DMS53 treated with DMSO at 0.1 percent for 48 hours (cell line): ENCODE measurements at regions not wholly inside any gene's neighbourhood (a gene's known extent, or its start where the extent isn't known, plus 50 kb on each side); places are given as distances from the start of the nearest gene placed in this dataset.

Source experiments
- DNase-seq: peaks from one replicate; lab custom pipeline; 2025; ENCODE audit not compliant: unreplicated experiment; lab: John Stamatoyannopoulos, UW

GRCh38 chr2:21676041-21676440 lies 552.3 kb downstream of the TDRD15 start:
- no peak for DNase-seq

GRCh38 chr2:21676676-21677075 lies 552.9 kb downstream of the TDRD15 start:
- DNase-seq, result no peak

DNA sequence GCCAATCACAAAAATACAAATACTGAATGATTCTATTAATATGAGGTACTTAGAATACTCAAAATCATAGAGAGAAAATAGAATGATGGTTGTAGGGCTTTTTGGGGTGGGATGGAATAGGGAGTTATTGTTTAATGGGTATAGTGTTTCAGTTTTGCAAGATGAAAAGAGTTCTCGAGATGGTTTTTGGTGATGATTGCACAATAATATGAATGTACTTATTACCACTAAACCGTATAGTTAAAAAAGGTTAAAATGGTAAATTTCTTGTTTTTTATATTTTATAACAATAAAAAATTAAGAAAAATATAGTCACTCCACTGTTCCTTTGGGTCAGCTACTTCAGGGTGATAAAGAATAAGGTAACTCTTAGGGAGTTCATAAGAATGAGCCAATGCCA lies 560.1 kb downstream of the TDRD15 start:
- no peak for DNase-seq

- DNase-seq, result no peak
These were observed 563.8 kb downstream of the TDRD15 start for GRCh38 chr2:21687589-21687988.

GRCh38 chr2:21690005-21690404 lies 566.2 kb downstream of the TDRD15 start:
- no peak for DNase-seq

- DNase-seq, result no peak
These were observed 569.3 kb downstream of the TDRD15 start for GRCh38 chr2:21693081-21693480.

GRCh38 chr2:21694079-21694878 lies 570.5 kb downstream of the TDRD15 start:
- DNase-seq, result no peak

- DNase-seq, result no peak
These were observed 573.1 kb downstream of the TDRD15 start for GRCh38 chr2:21696900-21697299.

DNA sequence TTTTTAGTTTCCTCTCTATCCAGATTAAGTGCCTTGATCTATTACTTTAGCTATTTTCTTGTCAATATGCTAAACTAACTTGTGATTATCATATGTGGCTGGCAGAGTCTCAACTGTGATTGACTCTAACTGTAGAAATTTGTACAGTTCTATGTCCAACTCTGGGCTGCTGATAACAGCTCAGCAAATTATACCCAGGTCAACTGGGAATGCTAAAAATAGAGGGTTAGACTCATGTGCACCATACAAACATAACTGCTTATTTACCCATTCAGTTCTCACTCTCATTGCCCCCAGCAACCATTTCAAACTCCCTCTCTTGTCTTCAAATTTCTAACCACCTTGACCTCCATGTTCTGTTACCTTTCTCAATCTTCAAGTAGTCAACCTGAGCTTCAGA lies 576.9 kb downstream of the TDRD15 start:
- no peak for DNase-seq

DNA sequence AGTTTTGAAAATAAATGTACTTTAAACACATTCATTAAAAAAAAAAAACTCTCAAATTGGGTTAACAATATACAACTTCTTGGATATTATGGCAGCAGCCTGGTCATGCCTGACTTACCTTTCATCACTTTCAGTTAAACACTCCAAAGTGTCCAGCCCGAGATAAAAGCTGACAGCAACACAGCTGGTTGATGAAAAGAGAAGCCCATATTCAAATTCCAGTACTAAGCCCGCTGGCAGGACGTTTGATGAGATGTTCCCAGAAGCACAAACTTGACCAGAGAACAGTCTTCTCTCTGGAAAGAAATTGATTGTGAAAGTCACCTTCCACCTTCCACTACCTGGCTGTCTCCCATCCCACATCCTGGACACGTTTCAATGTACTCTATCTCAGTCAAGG lies 586.3 kb downstream of the TDRD15 start:
- DNase-seq, result no peak

DNA sequence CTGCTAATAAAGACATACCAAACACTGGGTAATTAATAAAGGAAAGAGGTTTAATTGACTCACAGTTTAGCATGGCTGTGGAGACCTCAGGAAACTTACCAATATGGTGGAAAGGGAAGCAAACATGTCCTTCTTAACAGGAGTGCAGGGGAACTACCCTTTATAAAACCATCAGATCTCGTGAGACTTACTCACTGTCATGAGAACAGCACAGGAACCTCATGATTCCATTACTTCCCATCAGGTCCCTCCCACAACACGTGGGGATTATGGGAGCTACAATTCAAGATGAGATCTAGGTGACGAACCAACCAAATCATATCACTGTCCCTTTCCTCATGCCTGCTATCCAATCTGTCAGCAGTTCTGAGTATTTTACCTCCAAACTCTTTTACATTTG lies 586.7 kb downstream of the TDRD15 start:
- no peak for DNase-seq

DNA sequence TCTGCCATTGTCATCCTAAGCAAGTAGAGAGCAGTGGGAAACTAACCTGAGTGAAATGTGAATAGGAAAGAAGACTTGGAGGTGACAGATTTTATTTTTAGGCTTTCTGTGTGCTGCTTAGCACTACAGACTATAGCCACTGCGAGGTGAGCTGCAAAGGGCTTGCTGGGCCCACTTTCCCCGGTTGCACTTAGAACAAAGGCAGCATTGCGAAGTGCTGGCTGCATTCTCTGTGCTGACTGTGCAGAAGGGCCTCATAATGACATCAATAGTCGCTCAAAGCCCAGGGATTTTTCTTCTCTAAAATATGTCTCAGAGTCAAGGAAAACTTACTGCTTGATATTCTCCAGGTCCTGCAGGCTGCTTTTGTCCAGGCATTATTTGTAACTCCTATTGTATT lies 592.1 kb downstream of the TDRD15 start:
- no peak for DNase-seq

- no peak for DNase-seq
These were observed 603.3 kb downstream of the TDRD15 start for GRCh38 chr2:21727101-21727500.

GRCh38 chr2:21728133-21728532 lies 604.4 kb downstream of the TDRD15 start:
- DNase-seq, result no peak

DNA sequence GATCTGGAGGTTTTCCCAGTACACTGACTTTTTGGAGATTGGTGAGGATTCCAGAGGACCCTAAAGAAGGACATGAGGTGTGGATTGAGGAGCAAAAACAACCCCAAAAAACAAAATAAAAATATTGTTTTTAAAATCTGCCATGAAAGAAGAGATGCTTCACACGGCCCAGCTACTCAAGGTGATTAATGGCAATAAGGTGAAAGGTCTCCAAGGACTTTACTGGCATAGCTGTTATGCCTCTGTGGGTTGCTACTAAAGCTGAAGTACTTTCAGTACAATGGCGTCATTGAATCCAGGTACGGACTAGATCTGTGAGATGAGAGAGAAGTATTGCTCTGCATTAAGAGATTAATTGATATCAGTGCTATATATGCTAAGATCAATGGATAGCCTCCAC lies 606.4 kb downstream of the TDRD15 start:
- no peak for DNase-seq

DNA sequence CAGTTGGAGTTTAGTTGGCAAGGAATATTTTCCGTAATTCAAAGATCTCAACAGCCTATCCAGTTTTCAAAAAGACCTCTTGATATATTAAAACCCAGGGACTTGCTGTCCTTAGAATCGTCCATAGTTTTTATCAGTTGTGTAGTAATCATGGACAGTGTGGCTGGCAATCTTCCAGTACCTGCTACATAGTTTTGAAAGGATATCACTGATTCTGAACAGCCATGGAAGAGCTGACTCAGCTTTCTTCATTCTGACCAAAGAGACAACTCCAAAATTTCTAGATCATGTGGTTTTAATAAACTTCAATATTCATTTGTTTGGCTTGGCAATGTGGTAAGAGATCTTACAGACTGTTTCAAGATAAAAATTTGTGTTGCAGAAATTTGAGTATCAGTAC lies 616.7 kb downstream of the TDRD15 start:
- no peak for DNase-seq

DNA sequence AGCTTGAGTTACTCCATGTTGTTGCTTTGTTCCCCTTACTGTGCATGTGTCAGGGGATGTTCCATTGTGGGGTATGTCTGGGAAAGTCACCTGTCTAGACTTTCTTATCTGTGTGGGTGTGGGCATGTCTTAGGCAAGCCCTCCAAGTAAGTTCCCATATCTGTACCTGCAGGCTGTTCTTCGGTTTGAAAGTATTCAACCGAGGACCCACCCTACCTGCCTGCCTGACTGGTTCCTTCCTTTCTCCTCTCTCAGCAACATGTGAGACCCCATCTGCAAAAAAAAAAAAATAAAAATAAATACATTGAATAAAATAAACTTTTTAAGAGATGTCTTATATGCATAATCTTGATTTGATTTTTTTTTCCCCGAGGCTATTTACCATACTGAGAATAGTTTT lies 622.7 kb downstream of the TDRD15 start:
- no peak for DNase-seq

- DNase-seq, result no peak
These were observed 624.7 kb downstream of the TDRD15 start for GRCh38 chr2:21748501-21748900.

- no peak for DNase-seq
These were observed 630.5 kb downstream of the TDRD15 start for GRCh38 chr2:21754164-21754788.

GRCh38 chr2:21757805-21758430 lies 634.1 kb downstream of the TDRD15 start:
- no peak for DNase-seq

- DNase-seq, result no peak
These were observed 636.1 kb downstream of the TDRD15 start for GRCh38 chr2:21759819-21760218.

DNA sequence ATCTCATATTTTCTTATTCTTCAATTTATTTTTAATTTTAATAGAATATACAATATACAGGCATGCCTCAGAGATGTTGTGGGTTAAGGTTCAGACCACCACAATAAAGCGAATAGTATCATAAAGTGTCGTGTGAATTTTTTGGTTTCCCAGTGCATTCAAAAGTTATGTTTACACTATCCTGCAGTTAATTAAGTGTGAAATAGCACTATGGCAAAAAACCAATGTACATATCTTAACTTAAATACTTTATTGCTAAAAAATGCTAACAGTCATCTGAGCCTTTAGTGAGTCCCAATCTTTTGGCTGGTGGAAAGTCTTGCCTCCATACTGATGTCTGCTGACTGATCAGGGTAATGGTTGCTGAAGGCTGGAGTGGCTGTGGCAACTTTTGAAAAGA lies 637.6 kb downstream of the TDRD15 start:
- DNase-seq, result no peak
